HG02938 (cell line): ENCODE measurements at regions not wholly inside any gene's neighbourhood (a gene's known extent, or its start where the extent isn't known, plus 50 kb on each side); places are given as distances from the start of the nearest gene placed in this dataset.

Source experiments
- ATAC-seq: cut with Tn5 transposase; IDR thresholded peaks from one replicate; pipeline ENCODE4 v1.9.1; 2021; ENCODE audit warnings: mild to moderate bottlenecking, moderate library complexity; ENCODE audit not compliant: unreplicated experiment

DNA sequence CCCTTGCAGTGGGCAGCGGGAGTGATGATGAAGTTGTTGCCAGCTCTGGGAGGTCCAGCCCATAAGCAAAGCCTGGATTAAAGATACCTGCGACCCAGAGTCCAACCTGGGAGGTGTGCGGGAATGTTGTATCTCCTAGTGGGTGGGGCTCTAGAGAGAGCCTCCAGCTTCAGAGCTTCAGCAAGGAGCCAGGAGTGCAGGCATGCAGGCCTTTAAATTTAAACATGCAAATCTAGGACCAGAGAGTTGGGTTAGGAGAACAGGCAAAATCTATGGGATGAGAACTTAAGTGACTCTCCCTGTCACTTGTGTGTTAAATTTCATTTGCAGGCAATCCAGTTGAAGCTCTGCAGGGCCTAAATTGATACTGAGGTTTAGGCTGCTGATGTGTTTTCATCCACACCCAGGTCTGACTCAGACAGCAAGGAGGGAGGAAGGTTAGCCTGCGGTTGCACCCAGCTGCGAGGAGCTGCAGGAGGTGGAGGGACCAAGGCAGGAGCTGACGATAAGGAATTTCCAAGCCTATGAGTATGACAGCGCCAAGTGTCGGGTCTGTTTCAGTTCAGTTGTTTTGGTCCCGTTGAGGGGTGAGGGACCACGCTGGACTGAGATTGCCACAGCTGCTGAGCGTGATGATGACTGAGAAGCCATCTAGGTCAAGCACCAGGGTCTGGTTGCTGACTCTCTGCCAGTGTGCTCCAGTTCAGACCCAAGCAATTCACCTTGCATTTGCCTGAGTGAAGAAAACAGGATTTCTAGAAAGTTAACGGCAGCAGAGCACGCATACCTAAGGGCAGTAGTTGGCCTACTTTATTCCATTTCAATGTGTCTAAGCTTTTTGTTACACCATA lies 243.0 kb downstream of the ICE1 start:
- ATAC-seq = no peak

DNA sequence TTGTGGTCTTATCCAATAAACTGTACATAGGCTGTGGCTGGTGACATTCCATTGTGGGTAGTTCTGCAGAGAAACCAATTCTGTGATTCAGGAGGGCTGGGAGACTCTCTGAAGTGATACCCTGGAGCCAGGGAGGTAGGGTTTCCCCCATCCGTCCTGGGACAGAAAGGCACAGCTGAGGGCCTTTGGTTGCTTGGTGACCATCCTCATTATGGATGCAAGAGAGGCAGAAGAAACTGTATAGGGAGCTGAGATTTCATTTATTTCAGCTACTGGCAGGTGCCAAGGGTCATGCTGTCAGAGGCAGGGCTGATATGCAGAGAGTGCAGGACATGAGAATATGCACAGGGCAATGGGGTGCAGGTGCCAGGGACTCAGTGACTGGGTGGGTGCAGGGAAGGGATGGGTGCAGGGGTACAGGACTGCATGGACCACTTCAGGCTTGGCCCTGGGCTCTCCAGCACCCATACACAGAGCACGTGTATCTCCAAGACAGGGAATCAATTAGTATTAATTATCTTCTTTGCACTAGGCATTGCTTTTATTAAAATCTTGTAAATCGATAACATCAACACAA lies 236.5 kb downstream of the ICE1 start:
- ATAC-seq = no peak

DNA sequence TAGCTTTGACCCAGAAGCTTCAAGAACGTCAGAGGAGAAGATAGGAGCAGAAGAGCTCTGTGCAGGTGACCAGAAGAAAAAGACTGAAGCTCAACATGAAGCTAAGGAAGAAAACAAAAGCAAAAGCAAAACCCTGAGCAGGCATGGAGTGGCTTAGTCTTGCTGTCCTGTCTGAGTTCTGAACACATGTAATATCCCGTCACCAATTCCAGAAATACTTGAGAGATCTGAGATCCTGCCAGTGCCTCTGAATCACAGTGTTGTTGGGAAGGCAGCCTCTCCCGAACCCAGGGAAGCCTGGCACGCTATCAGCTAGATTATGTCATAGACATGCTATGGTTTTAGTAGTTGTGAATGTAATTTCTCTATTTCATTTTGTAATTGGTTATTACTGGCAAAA lies 235.7 kb downstream of the ICE1 start:
- peak; percentile 65 for ATAC-seq

DNA sequence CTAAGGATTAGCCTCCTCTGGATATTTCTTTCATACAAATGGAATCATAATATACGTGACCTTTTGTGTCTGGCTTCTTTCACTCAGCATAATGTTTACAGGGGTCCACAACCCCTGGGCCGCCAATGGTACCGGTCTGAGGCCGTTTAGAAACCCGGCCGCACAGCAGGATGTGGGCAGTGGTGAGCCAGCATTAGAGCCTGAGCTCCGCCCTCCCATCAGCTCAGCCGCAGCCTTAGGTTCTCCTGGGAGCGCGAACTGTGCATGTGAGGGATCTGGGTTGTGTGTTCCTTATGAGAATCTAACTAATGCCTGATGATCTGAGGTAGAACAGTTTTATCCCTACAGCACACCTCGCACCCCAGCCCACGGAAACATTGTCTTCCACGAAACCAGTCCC lies 229.7 kb downstream of the ICE1 start:
- ATAC-seq = no peak

DNA sequence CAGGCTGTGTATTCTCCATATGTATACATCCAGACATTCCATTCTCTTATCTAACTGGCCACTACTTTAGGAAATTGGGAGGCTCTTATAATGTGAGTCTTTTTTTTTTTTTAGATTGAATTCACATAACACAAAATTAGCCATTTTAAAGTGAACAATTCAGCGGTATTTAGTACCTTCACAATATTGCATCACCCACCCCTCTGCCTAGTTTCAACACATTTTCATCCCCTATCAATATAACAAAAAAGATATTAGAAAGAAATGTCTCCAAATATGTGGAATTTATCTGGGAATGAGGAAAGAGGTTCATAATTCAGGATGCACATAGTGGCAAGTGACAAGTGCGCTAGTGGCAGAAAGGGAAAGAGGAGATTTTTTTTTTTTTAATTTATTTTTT lies 228.5 kb downstream of the ICE1 start:
- ATAC-seq = no peak

DNA sequence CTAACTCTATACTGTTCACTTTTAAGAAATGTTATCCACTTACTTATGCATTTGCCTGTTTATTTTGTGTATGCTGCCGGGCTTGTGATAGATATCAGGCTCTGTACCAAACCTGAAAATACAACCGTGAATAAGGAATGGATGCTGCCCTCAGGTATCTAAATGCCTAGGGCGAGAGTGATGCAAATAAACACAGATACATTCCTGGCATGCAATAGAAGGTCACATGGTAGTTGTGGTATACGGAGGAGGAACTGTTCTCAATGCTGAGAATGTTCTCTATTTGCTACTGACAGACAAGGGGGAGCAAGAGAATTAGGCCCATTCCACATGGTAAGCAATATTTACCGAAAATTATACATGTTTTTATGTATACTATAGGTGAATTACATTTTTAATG lies 227.8 kb downstream of the ICE1 start:
- no peak for ATAC-seq

DNA sequence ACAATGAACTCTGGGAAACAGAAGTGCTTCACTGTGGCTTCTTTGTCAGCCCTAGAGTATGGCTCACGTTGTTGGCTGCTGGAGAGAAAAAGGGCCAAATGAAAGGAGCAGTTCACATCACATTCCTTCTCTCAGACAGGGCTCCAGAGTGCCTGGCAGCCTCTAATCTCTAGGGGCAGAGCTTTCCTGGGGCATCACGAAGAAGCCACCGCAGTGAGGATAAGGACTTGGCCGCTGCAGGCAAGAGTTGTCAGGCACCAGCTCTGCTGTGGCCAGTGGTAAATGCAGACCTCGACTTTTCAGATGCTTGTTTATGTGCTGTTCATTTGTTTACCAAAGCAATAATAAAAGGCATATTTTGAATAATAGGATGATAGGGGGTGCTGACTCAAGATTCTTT lies 227.2 kb downstream of the ICE1 start:
- no peak for ATAC-seq

DNA sequence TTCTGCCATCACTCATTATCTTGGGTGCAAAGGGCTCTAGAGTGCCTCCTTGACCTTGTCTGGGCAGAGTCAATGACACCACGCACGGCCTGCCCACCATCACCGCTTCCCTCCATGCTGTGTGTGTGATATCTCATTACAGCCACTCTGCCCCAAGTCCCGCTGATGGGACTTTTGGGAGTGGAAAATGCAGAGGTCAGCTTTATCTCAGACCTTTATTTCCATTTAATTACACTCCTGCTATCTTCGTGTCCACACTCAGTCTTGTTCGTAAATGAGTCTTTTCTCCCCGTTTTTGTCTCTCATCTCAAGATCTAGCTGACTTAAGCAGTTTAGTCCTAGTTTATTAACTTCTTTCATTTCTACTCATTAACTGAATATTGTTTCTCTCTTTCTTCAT lies 226.2 kb downstream of the ICE1 start:
- no peak for ATAC-seq

DNA sequence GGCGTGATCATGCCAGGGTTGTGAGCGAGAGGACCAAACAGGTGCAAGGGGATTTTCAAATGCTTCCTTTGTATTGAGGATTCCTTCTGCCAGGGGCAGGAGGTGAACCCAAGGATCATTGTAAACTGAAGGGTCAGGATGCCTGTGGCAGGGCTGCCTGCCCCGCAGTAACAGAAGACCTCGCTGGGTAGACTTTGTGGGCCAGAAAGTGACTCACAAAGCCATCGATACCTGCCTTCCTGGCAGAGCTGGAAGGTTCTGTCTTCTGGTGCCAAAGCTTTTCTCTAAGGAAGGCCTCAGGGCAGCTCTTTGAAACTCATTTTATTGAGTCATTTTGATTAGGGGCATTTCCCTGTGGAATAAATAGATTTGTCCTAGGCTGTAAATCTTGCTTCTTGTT lies 223.4 kb downstream of the ICE1 start:
- no peak for ATAC-seq

DNA sequence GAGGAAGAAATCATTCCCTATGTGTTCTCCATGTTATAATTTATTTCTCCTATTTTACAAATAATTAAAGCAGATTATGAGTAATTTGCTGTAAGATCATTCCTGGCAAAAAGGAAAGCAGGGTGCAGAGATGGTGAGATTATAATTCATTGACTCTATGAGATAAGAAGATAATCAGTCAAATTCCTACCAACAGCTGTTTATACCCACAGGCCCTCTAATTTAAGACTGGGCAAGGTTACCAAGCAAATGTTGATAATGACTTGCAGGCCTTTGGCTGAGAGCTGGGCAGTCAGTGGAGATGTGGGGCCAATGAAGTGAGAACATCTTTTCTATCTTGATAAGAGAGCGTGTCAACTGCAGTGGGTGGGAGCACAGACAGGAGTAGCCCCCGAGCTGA lies 222.7 kb downstream of the ICE1 start:
- no peak for ATAC-seq

DNA sequence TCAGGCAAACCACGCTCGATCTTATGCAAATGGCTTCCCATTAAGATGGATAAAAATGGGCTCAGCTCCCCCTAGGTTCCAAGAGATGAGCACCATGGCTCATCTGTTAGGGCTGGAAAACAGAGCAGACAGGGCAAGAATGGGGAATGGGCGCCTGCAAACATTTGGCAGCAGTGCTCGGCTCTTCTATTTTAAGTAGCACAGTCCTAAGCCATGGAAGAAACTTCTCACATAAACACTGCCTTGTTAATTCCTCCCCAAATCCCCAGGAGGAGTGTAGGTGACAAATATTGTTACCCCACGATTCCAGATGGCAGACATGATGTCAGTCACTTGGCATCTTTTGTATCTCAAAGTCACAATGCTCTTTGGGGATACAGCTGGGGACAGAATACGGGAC lies 221.8 kb downstream of the ICE1 start:
- no peak for ATAC-seq

DNA sequence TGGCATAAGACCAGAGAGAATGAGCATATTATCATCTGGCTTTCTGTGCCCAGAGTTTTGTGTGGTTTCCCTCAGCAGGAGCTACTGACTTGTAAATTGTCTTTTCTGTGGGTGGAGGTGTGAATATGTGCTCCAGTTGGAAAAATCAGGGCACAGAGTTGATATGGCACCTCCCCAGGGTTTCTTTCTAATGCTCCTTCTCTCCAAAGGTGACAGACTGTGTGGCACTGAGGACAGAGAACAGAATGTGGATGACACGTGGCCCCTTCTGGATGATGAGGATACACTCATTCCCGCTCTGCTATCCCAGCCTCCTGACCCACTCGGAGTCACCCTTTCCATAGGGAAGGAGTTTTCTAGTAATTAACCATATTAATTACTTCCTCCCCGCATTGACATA lies 221.0 kb downstream of the ICE1 start:
- ATAC-seq = no peak

DNA sequence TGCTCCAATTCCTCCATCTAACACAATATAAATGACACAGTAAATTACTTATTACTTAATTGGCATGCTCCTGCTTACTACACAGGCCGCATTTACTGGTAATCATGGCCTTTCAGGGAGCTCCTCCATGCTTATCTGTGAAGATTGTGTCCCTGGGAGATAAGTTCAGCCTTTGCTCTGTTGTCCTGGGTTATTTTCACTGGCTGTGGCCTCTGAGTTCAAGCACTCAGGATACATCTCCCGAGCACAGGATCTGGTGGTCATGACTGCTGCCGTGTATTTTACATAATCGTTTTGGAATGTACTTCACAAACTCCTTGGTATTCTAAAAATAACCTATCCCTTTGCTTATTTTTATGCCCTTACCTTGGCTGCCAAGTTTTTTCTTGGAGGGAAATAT lies 215.7 kb downstream of the ICE1 start:
- ATAC-seq = no peak

DNA sequence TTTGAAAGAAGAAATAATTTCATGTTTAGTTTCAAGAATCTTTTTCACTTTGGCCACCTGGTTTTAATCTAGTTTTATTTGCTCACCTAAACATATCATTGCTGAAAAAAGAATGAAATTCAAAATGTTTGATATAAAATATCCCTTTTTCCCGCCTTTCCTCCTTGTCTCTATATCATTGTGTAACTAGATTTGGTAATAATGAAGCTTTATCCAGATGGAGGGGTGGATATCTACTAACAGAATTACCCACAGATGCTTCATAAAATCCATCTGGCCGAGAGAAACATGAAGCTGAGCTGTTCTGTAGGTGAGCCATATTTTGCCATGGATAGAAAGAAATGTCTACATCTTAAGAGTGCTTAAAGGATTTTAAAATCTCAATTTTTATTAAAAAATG lies 214.7 kb downstream of the ICE1 start:
- ATAC-seq = no peak

DNA sequence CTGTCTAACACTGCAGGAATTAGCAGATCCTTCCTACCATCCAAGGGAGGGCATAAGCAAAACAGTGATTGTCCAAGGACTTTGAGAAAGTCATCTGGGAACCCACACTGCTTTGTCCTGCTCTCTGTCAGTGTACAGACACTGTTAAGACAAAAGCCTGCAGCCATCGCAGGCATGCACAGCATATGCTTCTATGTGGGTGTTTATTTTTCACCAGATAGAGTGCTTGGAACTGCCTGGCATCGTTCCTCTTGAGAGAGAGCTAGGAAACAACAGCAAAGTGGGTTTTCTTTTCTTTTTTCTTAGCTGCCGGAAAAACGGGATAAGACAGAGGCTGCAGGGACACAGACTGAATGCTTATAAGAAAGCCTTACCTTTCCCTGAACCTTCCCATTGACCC lies 212.3 kb downstream of the ICE1 start:
- no peak for ATAC-seq

DNA sequence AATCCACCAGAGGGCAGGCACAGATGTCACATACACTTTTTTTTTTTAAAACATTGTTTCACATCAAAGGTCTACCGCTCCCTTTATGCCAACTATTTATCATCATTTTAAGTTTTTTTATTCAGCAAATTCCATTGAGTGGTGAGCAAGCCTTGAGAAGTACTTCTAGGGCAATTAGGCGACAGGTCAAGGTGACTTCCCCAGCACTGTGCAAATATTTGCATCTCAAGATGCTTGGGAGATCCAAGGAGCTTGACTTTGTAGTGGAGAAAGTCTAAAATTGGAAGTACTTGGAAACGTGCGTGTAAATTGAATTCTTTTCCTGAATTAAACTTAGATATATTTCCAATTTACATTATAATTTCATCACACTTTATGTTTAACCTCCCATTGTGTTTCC lies 211.1 kb downstream of the ICE1 start:
- no peak for ATAC-seq

DNA sequence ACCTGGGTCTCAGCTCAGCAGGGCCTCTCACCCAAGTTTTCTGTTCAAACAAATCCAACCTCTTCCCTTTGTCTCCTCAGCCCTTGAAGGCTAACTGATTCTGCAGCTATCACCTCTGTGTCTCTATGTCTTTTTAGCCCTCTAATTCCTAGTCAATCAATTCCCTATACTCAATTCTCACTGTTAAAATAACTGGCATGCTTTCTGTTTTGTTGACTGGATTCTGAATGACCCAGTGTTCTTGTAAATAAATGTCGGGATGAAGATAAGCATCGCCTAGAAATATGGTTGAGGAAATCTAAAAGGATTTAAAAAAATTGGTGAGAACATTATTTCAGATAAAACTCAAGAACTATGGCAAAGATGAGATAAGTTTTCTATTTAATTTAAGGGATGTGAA lies 210.2 kb downstream of the ICE1 start:
- no peak for ATAC-seq

DNA sequence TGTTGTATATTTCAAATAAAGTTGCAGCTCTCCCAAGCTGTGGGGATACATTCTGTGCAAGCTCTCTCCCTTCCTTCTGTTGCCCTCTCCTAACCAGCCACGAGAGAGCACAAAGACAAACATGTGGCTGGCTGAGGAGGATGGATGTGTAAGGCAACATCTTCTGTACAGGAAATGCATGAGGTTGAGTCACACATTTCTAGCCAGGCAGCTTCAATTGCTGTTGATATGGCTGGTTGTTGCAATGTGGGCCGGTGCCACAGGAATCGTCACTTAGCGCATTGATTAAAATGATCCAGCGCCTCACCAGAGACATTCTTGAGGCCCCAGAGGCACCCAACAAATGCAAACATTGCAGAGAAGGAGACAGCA lies 207.1 kb downstream of the ICE1 start:
- no peak for ATAC-seq

DNA sequence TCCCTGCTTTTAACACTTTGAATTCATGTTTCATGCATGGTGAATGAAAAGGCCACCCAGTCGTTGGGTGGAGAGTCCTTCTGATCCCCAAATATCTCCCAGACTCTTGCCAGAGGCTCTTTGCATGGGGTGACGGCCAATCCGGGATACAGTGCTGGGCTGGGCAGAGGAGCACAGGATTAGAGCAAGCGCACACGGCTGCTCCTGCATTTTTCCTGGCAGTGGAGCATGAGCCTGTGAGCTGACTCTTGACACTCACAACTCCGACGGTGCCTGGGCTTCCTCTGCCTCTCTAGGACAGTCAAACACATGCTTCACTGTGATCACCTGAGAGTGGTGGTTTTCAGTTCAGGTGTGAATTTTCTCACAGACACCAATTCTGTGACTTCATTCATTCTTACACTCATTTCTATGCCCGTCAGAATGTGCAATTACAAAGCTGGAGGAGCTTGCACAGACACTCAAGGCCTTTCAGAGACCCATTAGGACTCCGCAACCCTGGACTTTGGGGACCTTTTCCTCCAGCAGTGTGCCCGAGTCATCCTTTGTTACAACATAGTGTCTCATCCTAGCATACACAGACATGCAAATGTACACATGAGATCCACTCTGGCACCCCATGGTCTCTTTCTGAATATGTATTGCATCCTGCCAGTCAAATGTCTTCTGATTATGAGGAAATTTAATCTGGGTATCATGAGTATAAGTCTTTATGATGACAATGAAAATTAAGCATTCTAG lies 206.6 kb downstream of the ICE1 start:
- ATAC-seq = no peak

DNA sequence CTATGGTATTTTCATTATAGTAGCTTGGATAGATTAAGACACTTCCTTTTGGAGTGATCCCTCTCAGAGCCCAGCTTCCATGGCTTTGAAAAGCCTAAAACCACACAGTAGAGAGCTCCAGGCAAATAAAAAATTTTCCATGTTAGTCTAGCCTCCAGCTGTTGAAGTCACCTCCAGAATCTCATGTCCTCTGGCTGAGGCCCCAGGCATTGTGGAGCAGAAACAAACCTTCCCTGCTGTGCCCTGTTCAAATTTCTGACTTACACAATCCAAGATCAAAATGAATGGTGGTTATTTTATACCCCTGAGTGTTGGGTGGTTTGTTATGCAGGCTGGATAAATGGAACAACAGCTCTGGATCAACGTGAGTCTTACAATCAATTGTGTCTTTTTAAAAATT lies 203.9 kb downstream of the ICE1 start:
- no peak for ATAC-seq

DNA sequence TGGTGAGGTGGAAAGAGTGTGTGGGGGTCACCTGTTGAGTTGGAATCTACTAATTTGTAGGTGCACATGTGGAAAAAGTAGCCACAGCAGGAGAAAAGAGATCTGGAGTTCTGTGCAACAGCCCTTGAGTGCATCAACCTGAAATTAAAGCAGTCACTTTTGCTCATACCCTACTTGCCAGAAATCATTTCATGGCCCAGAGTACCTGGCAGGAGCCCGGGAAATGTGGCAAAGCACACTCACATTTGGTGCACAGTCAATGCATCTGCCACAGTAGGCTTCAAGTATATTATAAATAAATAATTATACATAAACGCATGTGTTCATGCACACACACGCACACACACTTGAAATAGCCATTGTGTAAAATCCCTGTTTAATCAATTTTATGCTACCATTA lies 203.0 kb downstream of the ICE1 start:
- ATAC-seq = no peak

DNA sequence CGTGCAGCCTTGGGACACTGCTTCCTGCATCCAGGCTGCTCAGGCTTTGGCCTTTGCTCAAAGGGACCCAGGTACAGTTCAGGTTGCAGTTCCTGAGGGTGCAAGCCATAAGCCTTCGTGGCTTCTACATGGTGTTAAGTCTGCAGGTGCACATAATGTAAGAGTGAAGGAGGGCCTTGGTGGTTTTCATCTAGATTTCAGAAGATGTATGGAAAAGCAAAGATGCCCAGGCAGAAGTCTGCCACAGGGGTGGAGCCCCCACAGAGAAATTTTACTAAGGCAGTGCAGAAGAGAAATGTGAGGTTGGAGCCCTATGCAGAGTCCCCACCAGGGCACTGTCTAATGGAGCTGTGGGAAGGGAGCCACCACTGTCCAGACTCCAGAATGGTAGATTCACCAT lies 200.9 kb downstream of the ICE1 start:
- ATAC-seq = no peak
